H9 (cell line): ENCODE measurements at regions not wholly inside any gene's neighbourhood (a gene's known extent, or its start where the extent isn't known, plus 50 kb on each side); places are given as distances from the start of the nearest gene placed in this dataset.
"Not testable (repeated sequence)": the region's sequence is repeated elsewhere in the genome, so short reads cannot be mapped to it uniquely, and the experiment has no call there.

ENCODE experiments used
- DNase-seq: peaks from one replicate; pipeline ENCODE4 v3.0.0-alpha.2; 2017
- H2AFZ ChIP-seq: one replicate; pipeline ENCODE4 v1.6.1; 2013; ENCODE audit warnings: mild to moderate bottlenecking, low read length, control low read depth, moderate library complexity
- H2AK5ac ChIP-seq: 2 replicates; pipeline ENCODE4 v1.6.1; 2013; ENCODE audit warnings: low read length, control low read depth, mixed read lengths; ENCODE audit not compliant: insufficient read length
- H2BK120ac ChIP-seq: one replicate; pipeline ENCODE4 v1.6.1; 2013; ENCODE audit warnings: low read depth, mild to moderate bottlenecking, low read length, control low read depth, inconsistent platforms; ENCODE audit not compliant: poor library complexity, severe bottlenecking
- H2BK12ac ChIP-seq: 2 replicates; pipeline ENCODE4 v1.6.1; 2013; ENCODE audit warnings: low read length, control low read depth, mixed read lengths, low read depth; ENCODE audit not compliant: insufficient read length
- H2BK15ac ChIP-seq: 2 replicates; pipeline ENCODE4 v1.6.1; 2013; ENCODE audit warnings: low read depth, low read length, control low read depth
- H2BK20ac ChIP-seq: one replicate; pipeline ENCODE4 v1.6.1; 2013; ENCODE audit warnings: low read depth, mild to moderate bottlenecking, low read length, control low read depth, inconsistent platforms; ENCODE audit not compliant: poor library complexity, severe bottlenecking
- H2BK5ac ChIP-seq: 2 replicates; pipeline ENCODE4 v1.6.1; 2013; ENCODE audit warnings: low read length, control low read depth, mixed read lengths; ENCODE audit not compliant: insufficient read length
- H3K14ac ChIP-seq: 2 replicates; pipeline ENCODE4 v1.6.1; 2013; ENCODE audit warnings: low read length, control low read depth; ENCODE audit not compliant: insufficient read depth
- H3K18ac ChIP-seq: 2 replicates; pipeline ENCODE4 v1.6.1; 2013; ENCODE audit warnings: low read depth, mild to moderate bottlenecking, mixed read lengths, low read length, control low read depth; ENCODE audit not compliant: insufficient read length
- H3K23ac ChIP-seq: 2 replicates; pipeline ENCODE4 v1.6.1; 2013; ENCODE audit warnings: low read length, control low read depth, mixed read lengths, low read depth; ENCODE audit not compliant: insufficient read length
- H3K23me2 ChIP-seq: 2 replicates; pipeline ENCODE4 v1.6.1; 2013; ENCODE audit warnings: low read depth, mild to moderate bottlenecking, mixed read lengths, low read length, control low read depth; ENCODE audit not compliant: insufficient read length, poor library complexity, severe bottlenecking
- H3K27ac ChIP-seq: 2 replicates; pipeline ENCODE4 v1.5.1; 2013; ENCODE audit warnings: low read length, control low read depth, mixed read lengths, low read depth; ENCODE audit not compliant: insufficient read length
- H3K27me3 ChIP-seq: 2 replicates; pipeline ENCODE4 v1.6.1; 2013; ENCODE audit warnings: low read length, control low read depth, inconsistent platforms; ENCODE audit not compliant: insufficient read depth
- H3K4ac ChIP-seq: 2 replicates; pipeline ENCODE4 v1.6.1; 2013; ENCODE audit warnings: low read depth, mild to moderate bottlenecking, control low read depth, inconsistent platforms, low read length, moderate library complexity
- H3K4me1 ChIP-seq: 2 replicates; pipeline ENCODE4 v1.6.1; 2013; ENCODE audit warnings: low read length, control low read depth, inconsistent platforms; ENCODE audit not compliant: insufficient read depth
- H3K4me2 ChIP-seq: 2 replicates; pipeline ENCODE4 v1.6.1; 2013; ENCODE audit warnings: low read length, control low read depth, mixed read lengths; ENCODE audit not compliant: insufficient read length, insufficient read depth
- H3K56ac ChIP-seq: 2 replicates; pipeline ENCODE4 v1.6.1; 2013; ENCODE audit warnings: low read depth, mild to moderate bottlenecking, mixed read lengths, low read length, control low read depth; ENCODE audit not compliant: insufficient read length
- H3K79me1 ChIP-seq: 2 replicates; pipeline ENCODE4 v1.6.1; 2013; ENCODE audit warnings: low read depth, mild to moderate bottlenecking, moderate library complexity, low read length, control low read depth, inconsistent platforms; ENCODE audit not compliant: insufficient read depth, poor library complexity, severe bottlenecking
- H3K79me2 ChIP-seq: 2 replicates; pipeline ENCODE4 v1.6.1; 2013; ENCODE audit warnings: low read length, control low read depth, inconsistent platforms; ENCODE audit not compliant: insufficient read depth
- H3K9ac ChIP-seq: 2 replicates; pipeline ENCODE4 v1.6.1; 2013; ENCODE audit warnings: low read length, control low read depth, mixed read lengths; ENCODE audit not compliant: insufficient read length; ENCODE audit errors: extremely low read depth
- H3K9me3 ChIP-seq: one replicate; pipeline ENCODE4 v1.6.1; 2013; ENCODE audit warnings: low read depth, low read length, inconsistent platforms; ENCODE audit not compliant: control insufficient read depth
- H3T11ph ChIP-seq: one replicate; pipeline ENCODE4 v1.6.1; 2013; ENCODE audit warnings: mild to moderate bottlenecking, low read length, control low read depth, inconsistent platforms
- H4K20me1 ChIP-seq: one replicate; pipeline ENCODE4 v1.6.1; 2013; ENCODE audit not compliant: control insufficient read depth, insufficient read length, insufficient read depth
- H4K5ac ChIP-seq: 2 replicates; pipeline ENCODE4 v1.6.1; 2013; ENCODE audit warnings: low read depth, mild to moderate bottlenecking, mixed read lengths, low read length, control low read depth; ENCODE audit not compliant: insufficient read length
- H4K8ac ChIP-seq: replicated peaks from 2 replicates; pipeline ENCODE4 v1.6.1; 2013; ENCODE audit warnings: low read length, control low read depth, mixed read lengths, low read depth; ENCODE audit not compliant: insufficient read length
- H4K91ac ChIP-seq: 2 replicates; pipeline ENCODE4 v1.6.1; 2013; ENCODE audit warnings: low read depth, mild to moderate bottlenecking, moderate library complexity, mixed read lengths, low read length, control low read depth; ENCODE audit not compliant: insufficient read length
- H3K27ac Mint-ChIP-seq, 3 experiments: 2 replicates in 2 of 3; 3 replicates in 1 of 3; pipeline ENCODE4 v1.8.0; 2020 to 2021; ENCODE audit warnings: mixed read lengths in 3 of 3, mild to moderate bottlenecking in 1 of 3, moderate library complexity in 1 of 3
- H3K27me3 Mint-ChIP-seq: 2 replicates; pipeline ENCODE4 v1.8.0; 2021; ENCODE audit warnings: low read depth, mild to moderate bottlenecking, moderate library complexity, mixed read lengths
- H3K36me3 Mint-ChIP-seq, 3 experiments: 2 replicates in 2 of 3; 3 replicates in 1 of 3; pipeline ENCODE4 v1.8.0; 2020 to 2021; ENCODE audit warnings: low read depth in 3 of 3, mixed read lengths in 3 of 3; ENCODE audit not compliant: insufficient read depth in 1 of 3
- H3K4me1 Mint-ChIP-seq, 2 experiments: 2 replicates each; pipeline ENCODE4 v1.8.0; 2020; ENCODE audit warnings: mixed read lengths in 2 of 2
- H3K4me3 Mint-ChIP-seq, 2 experiments: 2 replicates in 1 of 2; 3 replicates in 1 of 2; pipeline ENCODE4 v1.8.0; 2020 to 2021; ENCODE audit warnings: mild to moderate bottlenecking in 2 of 2, mixed read lengths in 2 of 2, moderate library complexity in 1 of 2
- H3K9me3 Mint-ChIP-seq, 2 experiments: 2 replicates in 1 of 2; 3 replicates in 1 of 2; pipeline ENCODE4 v1.8.0; 2020; ENCODE audit warnings: mild to moderate bottlenecking in 2 of 2, mixed read lengths in 2 of 2, moderate library complexity in 1 of 2
- WGBS: extraction: QIAGEN DNeasy Blood & Tissue Kit; methylation state at CpG from one replicate; pipeline ENCODE4 v1.1.7; 2013; ENCODE audit warnings: missing lambda C conversion rate, low lambda C conversion rate, mixed read lengths; ENCODE audit not compliant: insufficient read length; ENCODE audit errors: extremely low coverage; 5-methylcytosine and 5-hydroxymethylcytosine counted together

DNA sequence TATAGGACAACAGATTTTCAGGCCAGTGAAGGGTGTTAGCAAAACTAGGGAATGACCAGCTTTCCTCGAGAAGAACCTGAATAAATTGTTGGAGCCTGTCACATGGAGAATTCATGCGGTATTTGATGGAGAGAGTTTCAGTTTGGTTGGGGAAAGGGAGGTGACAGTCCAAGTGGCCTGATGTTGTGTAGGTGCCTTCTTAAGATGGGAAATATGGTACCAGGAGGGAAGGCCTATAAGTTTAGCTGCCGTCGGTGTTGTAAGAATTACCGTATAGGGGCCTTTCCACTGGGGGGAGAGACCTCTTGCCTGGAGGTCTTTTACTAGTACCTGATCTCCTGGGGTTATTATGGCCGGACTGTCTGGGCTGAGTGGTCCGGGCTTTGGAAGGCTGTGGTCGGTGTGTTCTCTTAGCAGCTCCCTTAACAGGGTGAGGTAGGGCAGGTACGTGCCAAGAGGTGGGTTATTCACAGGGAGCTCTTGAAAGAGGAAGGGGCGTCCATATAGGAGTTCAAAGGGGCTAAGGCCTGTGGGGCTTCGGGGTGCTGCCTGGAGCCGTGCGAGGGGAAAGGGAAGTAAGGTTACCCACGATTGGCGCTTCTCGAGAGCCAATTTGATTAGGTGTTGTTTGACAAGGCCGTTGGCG is 641.1 kb upstream of the DPP6 start:
- not testable (repeated sequence) for H3K18ac ChIP-seq, H3K4me1 ChIP-seq, H4K5ac ChIP-seq, H4K8ac ChIP-seq, H2AFZ ChIP-seq, H2BK12ac ChIP-seq, H3K23me2 ChIP-seq, H3K9me3 ChIP-seq, H2BK5ac ChIP-seq, H3K4me2 ChIP-seq, H3K23ac ChIP-seq, H3K4me3 Mint-ChIP-seq, H2AK5ac ChIP-seq, H3K79me1 ChIP-seq, H3K27ac Mint-ChIP-seq, H4K20me1 ChIP-seq, H4K91ac ChIP-seq, H3K27me3 ChIP-seq, DNase-seq, H3K4ac ChIP-seq, H2BK120ac ChIP-seq, H3K27me3 Mint-ChIP-seq, H2BK20ac ChIP-seq, H3T11ph ChIP-seq, H3K56ac ChIP-seq, H2BK15ac ChIP-seq, H3K4me1 Mint-ChIP-seq, H3K9ac ChIP-seq, H3K14ac ChIP-seq, H3K79me2 ChIP-seq, H3K27ac ChIP-seq
- Mint-ChIP-seq H3K36me3 (peaks cover 24 to 39% (median 32%) of the 10 kb centered on the region in 3 experiments), H3K9me3 (peaks cover 95 to 98% of the 10 kb centered on the region in 2 experiments)
- WGBS: no CpG with 5 or more reads among the region's 18 CpGs

DNA sequence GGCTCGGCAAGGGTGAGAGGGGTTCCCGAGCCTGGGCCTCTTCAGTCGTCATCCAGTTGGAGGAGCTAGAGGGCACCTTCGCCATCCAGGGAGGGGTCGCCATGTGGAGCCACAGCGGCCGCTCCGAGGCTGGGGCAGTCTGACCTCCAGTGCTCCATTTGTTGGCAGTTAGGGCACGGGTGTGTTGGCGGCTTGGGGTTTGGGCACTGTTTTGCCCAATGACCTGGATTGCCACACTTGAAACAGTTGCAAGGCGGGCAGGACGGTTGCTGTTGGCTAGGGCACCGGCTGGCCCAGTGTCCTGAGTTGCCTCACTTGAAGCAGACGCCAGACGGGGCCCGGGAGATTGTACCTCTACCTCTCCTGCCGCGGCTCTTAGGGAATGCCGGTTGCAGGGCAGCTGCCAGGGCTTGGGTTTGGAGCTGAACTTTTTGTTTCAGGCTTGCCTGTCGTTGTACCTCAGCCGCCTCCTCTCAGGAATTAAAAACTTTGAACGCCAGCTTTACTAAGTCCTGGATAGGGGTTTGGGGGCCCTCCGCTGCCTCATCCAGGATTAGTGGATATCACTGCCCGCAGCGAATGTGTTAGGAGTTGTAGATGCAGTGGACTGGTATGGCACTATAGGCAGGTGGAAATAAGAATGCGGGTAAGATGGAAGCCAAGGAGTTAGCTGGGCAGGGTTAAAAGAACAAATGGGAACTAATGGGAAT is 639.9 kb upstream of the DPP6 start:
- not testable (repeated sequence) for H3K27me3 ChIP-seq, H3K4me2 ChIP-seq, H3K9ac ChIP-seq, H2BK5ac ChIP-seq, H4K8ac ChIP-seq, H2AK5ac ChIP-seq, H3K4me1 ChIP-seq, H3K56ac ChIP-seq, H3K23ac ChIP-seq, H3K23me2 ChIP-seq, H3K14ac ChIP-seq, H3K4me3 Mint-ChIP-seq, H4K91ac ChIP-seq, H2BK15ac ChIP-seq, H3T11ph ChIP-seq, DNase-seq, H4K5ac ChIP-seq, H3K27ac ChIP-seq, H2BK20ac ChIP-seq, H3K18ac ChIP-seq, H3K4me1 Mint-ChIP-seq, H3K79me1 ChIP-seq, H3K79me2 ChIP-seq, H2AFZ ChIP-seq, H4K20me1 ChIP-seq, H3K4ac ChIP-seq, H3K9me3 ChIP-seq, H3K27ac Mint-ChIP-seq, H2BK12ac ChIP-seq, H3K27me3 Mint-ChIP-seq, H2BK120ac ChIP-seq
- no CpG with 5 or more reads among the region's 26 CpGs for WGBS
- peaks cover 93 to 99% of the 10 kb centered on the region in 2 experiments for H3K9me3 Mint-ChIP-seq
- peaks cover 23 to 33% (median 28%) of the 10 kb centered on the region in 3 experiments for H3K36me3 Mint-ChIP-seq
